HepG2 (cell line): ENCODE measurements at regions not wholly inside any gene's neighbourhood (a gene's known extent, or its start where the extent isn't known, plus 50 kb on each side); places are given as distances from the start of the nearest gene placed in this dataset.

Source experiments
- ATAC-seq: fragments of 200-7000 bp; cut with Tn5 transposase; 3 replicates; pipeline ENCODE4 v1.9.1; 2020; ENCODE audit warnings: mild to moderate bottlenecking, moderate library complexity
- BruUV-seq: library from RNA; stranded (reverse); fragments of 400-500 nt; replicated peaks from 2 replicates; lab custom pipeline; 2021; lab: Mats Ljungman, UMichigan
- CTCF ChIA-PET: fragments of 300-600 bp; formaldehyde crosslinking; extraction: SDS; loops from one replicate; lab custom pipeline; 2021; ENCODE audit warnings: low total read pairs, inconsistent platforms, low intra/inter-chr PET ratio; lab: Yijun Ruan, JAX
- POLR2A ChIA-PET: fragments of 350-600 bp; sonication (Branson Sonifier 250); formaldehyde crosslinking; loops from one replicate; lab custom pipeline; 2020; ENCODE audit warnings: antibody characterized with exemption, inconsistent platforms; lab: Yijun Ruan, JAX
- DNase-seq: peaks from one replicate; pipeline ENCODE4 v3.0.0-alpha.2; 2015; ENCODE audit warnings: low spot score
- FAIRE-seq: peaks from 3 replicates; lab custom pipeline; 2011; peaks lifted over from hg19 to GRCh38; lab: Jason Lieb, UNC
- H2AFZ ChIP-seq: one replicate; pipeline ENCODE4 v1.6.1; 2011; ENCODE audit warnings: low read length, inconsistent platforms
- H3K27ac ChIP-seq: fragments of 300-600 bp; 3 replicates; pipeline ENCODE4 v1.8.0; 2011; ENCODE audit warnings: mixed run types, mild to moderate bottlenecking, mixed read lengths, low read length, inconsistent platforms; ENCODE audit not compliant: insufficient read depth; ENCODE audit errors: extremely low read length
- H3K27me3 ChIP-seq, 2 experiments: fragments of 200-600 bp in 1 of 2; 2 replicates in 1 of 2; 3 replicates in 1 of 2; pipeline versions ENCODE4 v1.6.0 to v1.8.0; 2011; ENCODE audit warnings: low read length in 2 of 2, mild to moderate bottlenecking in 2 of 2, moderate library complexity in 2 of 2, inconsistent platforms in 1 of 2; ENCODE audit not compliant: insufficient read depth in 2 of 2, control insufficient read depth in 1 of 2
- H3K36me3 ChIP-seq, 2 experiments: fragments of 200-600 bp in 1 of 2; replicated peaks in 1 of 2; 2 replicates in 1 of 2; 3 replicates in 1 of 2; pipeline versions ENCODE4 v1.5.1 to v1.8.0; 2011; ENCODE audit warnings: low read length in 2 of 2, inconsistent platforms in 1 of 2; ENCODE audit not compliant: insufficient read depth in 2 of 2, control insufficient read depth in 1 of 2
- H3K4me1 ChIP-seq: 2 replicates; pipeline ENCODE4 v1.5.1; 2012; ENCODE audit warnings: low read length, inconsistent platforms; ENCODE audit not compliant: insufficient read depth
- H3K4me2 ChIP-seq: 2 replicates; pipeline ENCODE4 v1.6.0; 2011; ENCODE audit warnings: low read depth, low read length, inconsistent platforms
- H3K4me3 ChIP-seq, 3 experiments: fragments of 200-600 bp in 1 of 3; sonication (generic), shearing (Covaris generic) in 1 of 3; replicated peaks in 1 of 3; 2 replicates each; pipeline ENCODE4 v1.5.1; 2011 to 2016; ENCODE audit warnings: low read length in 3 of 3, inconsistent platforms in 2 of 3, low read depth in 2 of 3, mild to moderate bottlenecking in 2 of 3, control low read depth in 1 of 3, mixed read lengths in 1 of 3; ENCODE audit not compliant: insufficient read depth in 1 of 3
- H3K79me2 ChIP-seq: one replicate; pipeline ENCODE4 v1.6.1; 2011; ENCODE audit warnings: low read length, inconsistent platforms; ENCODE audit not compliant: insufficient read depth
- H3K9ac ChIP-seq: 2 replicates; pipeline ENCODE4 v1.6.0; 2011; ENCODE audit warnings: mild to moderate bottlenecking, low read depth, low read length, inconsistent platforms; ENCODE audit not compliant: insufficient read depth
- H3K9me3 ChIP-seq: 2 replicates; pipeline ENCODE4 v1.5.1; 2012; ENCODE audit warnings: mild to moderate bottlenecking, low read length
- H4K20me1 ChIP-seq: 2 replicates; pipeline ENCODE4 v1.6.0; 2011; ENCODE audit warnings: inconsistent platforms, mild to moderate bottlenecking, low read length, moderate library complexity; ENCODE audit not compliant: insufficient read depth
- AHDC1 ChIP-seq: sonication (generic); formaldehyde crosslinking; IDR thresholded peaks from 2 replicates; pipeline ENCODE4 v1.5.1; 2020; ENCODE audit warnings: mild to moderate bottlenecking, missing genetic modification reagents, borderline replicate concordance
- ARID5B ChIP-seq: IDR thresholded peaks from 2 replicates; pipeline ENCODE4 v1.4.0; 2020; ENCODE audit warnings: mild to moderate bottlenecking, missing genetic modification reagents
- KDM5A ChIP-seq: fragments of 200-600 bp; sonication (generic); IDR thresholded peaks from 2 replicates; pipeline ENCODE4 v1.7.0; 2018; ENCODE audit warnings: antibody characterized with exemption, mild to moderate bottlenecking, low read length, borderline replicate concordance
- KMT2B ChIP-seq: IDR thresholded peaks from 2 replicates; pipeline ENCODE4 v1.6.1; 2016; ENCODE audit warnings: missing genetic modification reagents, missing compliant biosample characterization
- NR3C1 ChIP-seq: sonication (generic); formaldehyde crosslinking; IDR thresholded peaks from 2 replicates; pipeline ENCODE4 v1.4.0; 2020; ENCODE audit warnings: missing genetic modification reagents
- PAWR ChIP-seq: sonication (generic); formaldehyde crosslinking; IDR thresholded peaks from 2 replicates; pipeline ENCODE4 v1.4.0; 2020; ENCODE audit warnings: missing genetic modification reagents, mild to moderate bottlenecking, borderline replicate concordance
- SATB2 ChIP-seq: sonication (generic); formaldehyde crosslinking; IDR thresholded peaks from 2 replicates; pipeline ENCODE4 v1.5.0; 2020; ENCODE audit warnings: missing genetic modification reagents
- SNAPC5 ChIP-seq: sonication (generic); formaldehyde crosslinking; IDR thresholded peaks from 2 replicates; pipeline ENCODE4 v1.8.1; 2023; ENCODE audit warnings: mild to moderate bottlenecking, missing genetic modification reagents, borderline replicate concordance
- ZBTB2 ChIP-seq: sonication (generic); formaldehyde crosslinking; IDR thresholded peaks from 2 replicates; pipeline ENCODE4 v1.8.0; 2022; ENCODE audit warnings: low read depth, missing genetic modification reagents
- ZNF350 ChIP-seq: sonication (generic); formaldehyde crosslinking; IDR thresholded peaks from 2 replicates; pipeline ENCODE4 v1.4.0; 2020; ENCODE audit warnings: mild to moderate bottlenecking, low read depth, missing genetic modification reagents, borderline replicate concordance
- ZNF747 ChIP-seq: sonication (generic); formaldehyde crosslinking; IDR thresholded peaks from 2 replicates; pipeline ENCODE4 v1.8.1; 2023; ENCODE audit warnings: missing genetic modification reagents, mild to moderate bottlenecking, borderline replicate concordance
- WGBS: methylation state at CpG from one replicate; pipeline ENCODE4 v1.1.6; 2017; ENCODE audit warnings: low lambda C conversion rate; 5-methylcytosine and 5-hydroxymethylcytosine counted together
- in situ Hi-C: cut with HindIII; loops from 2 replicates; pipeline ENCODE4 v1.10.0; 2017; ENCODE audit warnings: low pct_unique_long_range_greater_than_20kb; ENCODE audit not compliant: extremely low pct_ligation_motif_present
- intact Hi-C: fragments of 100-400 bp; cut with micrococcal nuclease; formaldehyde crosslinking; loops from one replicate; pipeline ENCODE4 v1.10.0; 2022; ENCODE audit not compliant: unreplicated experiment

GRCh38 chr5:152007653-152008335, 83.1 kb upstream of the GLRA1 start:
- Histone ChIP-seq H3K36me3 (no peaks in the 10 kb centered on the region), H3K4me1 (no peaks in the 10 kb centered on the region), H3K4me2 (no peak overlapping the region), H3K79me2 (no peaks in the 10 kb centered on the region), H3K9ac (no peak overlapping the region), H3K9me3 (no peaks in the 10 kb centered on the region), H2AFZ (no peak overlapping the region), H3K4me3 (no peak overlapping the region), H3K27me3 (no peaks in the 10 kb centered on the region), H4K20me1 (no peaks in the 10 kb centered on the region), H3K27ac (no peak overlapping the region)
- DNase-seq, result no peak
- no TSS peak for BruUV-seq
- no peak for FAIRE-seq
- ChIA-PET CTCF (no interaction called here), POLR2A (no interaction called here)
- no peak for ATAC-seq
- intact Hi-C loops (no loop called here), in situ Hi-C loops (no loop called here)
- 0% methylated on average over 3 of the region's 3 CpGs for WGBS
- no peak for TF ChIP-seq ZNF350
- no peak for TF ChIP-seq SNAPC5 (CRISPR knock-in tag)
- no peak for TF ChIP-seq NR3C1
- TF ChIP-seq AHDC1 (CRISPR knock-in tag), result no peak
- TF ChIP-seq SATB2 (CRISPR knock-in tag), result no peak
- no peak for TF ChIP-seq ZBTB2 (CRISPR knock-in tag)
- TF ChIP-seq KMT2B (CRISPR knock-in tag), result no peak
- no peak for TF ChIP-seq KDM5A
- no peak for TF ChIP-seq ZNF747
- no peak for TF ChIP-seq PAWR (CRISPR knock-in tag)
- no peak for TF ChIP-seq ARID5B
